Hematopoietic multipotent progenitor cell treated with erythropoietin and hydrocortisone succinate and interleukin-3 and kit ligand, for 4 days (in vitro differentiated cells): ENCODE measurements at regions not wholly inside any gene's neighbourhood (a gene's known extent, or its start where the extent isn't known, plus 50 kb on each side); places are given as distances from the start of the nearest gene placed in this dataset.

Experiments
- DNase-seq: peaks from one replicate; pipeline ENCODE4 v3.0.0-alpha.2; 2015

- DNase-seq = no peak
These were observed 239.2 kb downstream of the MSRB3 start for GRCh38 chr12:65517656-65518210.

DNA sequence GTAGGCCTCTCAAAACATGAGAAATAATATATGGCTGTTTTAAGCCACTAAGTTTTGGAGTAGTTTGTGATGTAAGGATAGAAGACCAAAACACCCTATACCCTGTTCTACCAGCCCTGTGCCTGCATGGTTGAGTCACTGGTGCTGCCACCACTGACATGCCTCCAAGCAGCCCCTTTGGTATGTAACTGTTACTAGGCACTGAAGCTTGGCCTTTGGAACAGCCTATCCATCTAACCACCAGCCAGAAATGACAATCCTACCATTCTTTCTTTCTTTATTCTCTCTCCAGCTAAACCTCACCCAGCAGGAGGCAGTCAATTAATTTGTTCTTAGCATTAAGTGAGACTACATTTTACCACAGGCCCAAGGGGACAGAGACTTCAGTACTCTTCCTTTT lies 240.3 kb downstream of the MSRB3 start:
- DNase-seq = no peak

GRCh38 chr12:65520658-65521057 lies 242.2 kb downstream of the MSRB3 start:
- DNase-seq = no peak

GRCh38 chr12:65522956-65523860 lies 244.7 kb downstream of the MSRB3 start:
- no peak for DNase-seq

DNA sequence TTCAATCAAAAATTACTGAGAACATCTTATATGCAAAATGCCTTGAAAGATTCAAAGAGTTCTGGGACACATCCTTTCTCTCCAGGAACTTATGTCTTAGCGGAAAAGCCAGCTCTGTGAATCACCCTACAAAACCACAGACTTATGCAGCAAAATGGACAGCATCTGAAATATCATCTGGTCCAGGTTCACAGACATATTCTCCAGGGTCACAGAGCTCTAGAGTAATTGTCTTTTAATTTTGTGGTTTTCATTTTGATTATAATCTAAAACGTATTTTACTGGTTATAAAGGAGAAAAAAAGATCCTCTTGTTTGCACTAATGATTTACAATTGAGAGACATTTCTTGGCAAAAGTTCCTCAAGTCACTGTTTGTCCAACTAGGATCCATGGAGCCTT lies 246.2 kb downstream of the MSRB3 start:
- DNase-seq = no peak

DNA sequence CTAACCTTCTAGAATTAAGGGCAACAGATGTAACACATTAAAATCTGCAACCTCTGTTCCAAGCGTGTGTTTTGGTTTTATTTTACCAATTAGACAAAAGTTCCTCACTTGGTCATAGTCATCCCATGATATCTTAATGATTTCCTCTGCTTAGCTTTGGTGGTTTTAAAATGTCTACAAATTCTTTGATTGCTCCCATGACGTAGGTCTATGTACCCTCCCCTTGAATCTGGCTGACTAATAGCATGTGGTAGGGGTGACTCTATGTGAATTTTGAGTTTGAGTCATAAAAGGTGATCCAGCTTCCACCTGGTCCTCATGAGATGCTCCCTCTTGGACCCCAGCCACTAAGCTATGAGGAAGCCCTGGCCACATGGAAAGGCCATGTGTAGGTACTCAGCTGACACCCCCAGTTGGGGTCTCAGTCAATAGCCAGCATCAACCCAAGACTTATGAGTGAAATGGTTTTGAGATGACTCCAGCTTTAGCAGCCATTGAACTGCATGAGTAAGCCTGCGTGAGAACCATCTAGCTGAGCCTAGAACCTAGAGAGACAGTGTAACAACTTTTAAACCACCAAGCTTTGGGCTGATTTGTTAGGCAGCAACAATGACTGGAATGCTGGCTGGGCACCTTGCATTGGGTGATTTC lies 247.1 kb downstream of the MSRB3 start:
- no peak for DNase-seq

- DNase-seq = no peak
These were observed 247.8 kb downstream of the MSRB3 start for GRCh38 chr12:65526311-65526710.

- no peak for DNase-seq
These were observed 249.6 kb downstream of the MSRB3 start for GRCh38 chr12:65528127-65528526.

GRCh38 chr12:65529106-65529505 lies 250.6 kb downstream of the MSRB3 start:
- no peak for DNase-seq

GRCh38 chr12:65529771-65530435 lies 251.4 kb downstream of the MSRB3 start:
- no peak for DNase-seq

DNA sequence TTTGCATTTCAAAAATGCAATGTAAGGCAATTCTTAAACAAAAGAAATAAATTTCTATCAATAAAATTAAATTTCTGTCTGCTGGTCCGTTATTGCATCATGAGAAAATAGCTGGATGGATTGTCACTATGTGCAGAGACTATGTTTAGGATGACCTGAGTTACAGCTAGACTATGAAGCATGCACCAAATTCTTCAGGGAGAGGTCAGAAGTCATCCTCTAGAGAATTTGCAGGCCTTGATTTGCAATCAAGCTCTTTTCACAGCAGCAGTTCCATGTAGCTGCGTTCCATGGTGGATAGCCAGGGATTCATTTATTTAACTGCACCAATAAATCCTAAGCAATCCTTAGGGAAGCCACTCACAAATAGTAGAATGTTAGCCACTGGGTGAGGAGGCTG lies 253.7 kb downstream of the MSRB3 start:
- no peak for DNase-seq

DNA sequence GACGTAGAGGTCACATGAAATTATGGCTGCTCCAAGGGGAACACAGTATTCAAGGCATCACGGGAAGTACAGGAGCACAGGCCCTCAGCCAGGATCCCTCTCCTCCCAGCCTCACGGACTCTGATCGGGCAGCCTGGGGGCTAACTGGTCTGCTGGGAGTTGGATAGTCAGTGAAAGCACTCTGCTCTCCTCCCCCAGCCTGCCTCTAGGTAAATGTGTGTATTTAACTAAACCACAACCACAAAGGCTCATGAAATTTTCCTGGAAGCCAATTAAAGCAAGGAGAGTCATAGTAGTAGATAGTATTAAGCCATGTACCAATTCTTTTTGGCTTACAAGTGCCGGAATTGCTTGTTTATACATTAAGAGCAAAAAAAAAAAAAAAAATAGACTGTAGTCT lies 254.3 kb downstream of the MSRB3 start:
- no peak for DNase-seq

GRCh38 chr12:65533177-65533883 lies 254.8 kb downstream of the MSRB3 start:
- peak; percentile 7 for DNase-seq

- DNase-seq = peak; percentile 16
These were observed 255.9 kb downstream of the MSRB3 start for GRCh38 chr12:65534238-65534841.

- DNase-seq = no peak
These were observed 257.5 kb downstream of the MSRB3 start for GRCh38 chr12:65535946-65536345.

- DNase-seq = no peak
These were observed 257.9 kb downstream of the MSRB3 start for GRCh38 chr12:65536351-65536750.

DNA sequence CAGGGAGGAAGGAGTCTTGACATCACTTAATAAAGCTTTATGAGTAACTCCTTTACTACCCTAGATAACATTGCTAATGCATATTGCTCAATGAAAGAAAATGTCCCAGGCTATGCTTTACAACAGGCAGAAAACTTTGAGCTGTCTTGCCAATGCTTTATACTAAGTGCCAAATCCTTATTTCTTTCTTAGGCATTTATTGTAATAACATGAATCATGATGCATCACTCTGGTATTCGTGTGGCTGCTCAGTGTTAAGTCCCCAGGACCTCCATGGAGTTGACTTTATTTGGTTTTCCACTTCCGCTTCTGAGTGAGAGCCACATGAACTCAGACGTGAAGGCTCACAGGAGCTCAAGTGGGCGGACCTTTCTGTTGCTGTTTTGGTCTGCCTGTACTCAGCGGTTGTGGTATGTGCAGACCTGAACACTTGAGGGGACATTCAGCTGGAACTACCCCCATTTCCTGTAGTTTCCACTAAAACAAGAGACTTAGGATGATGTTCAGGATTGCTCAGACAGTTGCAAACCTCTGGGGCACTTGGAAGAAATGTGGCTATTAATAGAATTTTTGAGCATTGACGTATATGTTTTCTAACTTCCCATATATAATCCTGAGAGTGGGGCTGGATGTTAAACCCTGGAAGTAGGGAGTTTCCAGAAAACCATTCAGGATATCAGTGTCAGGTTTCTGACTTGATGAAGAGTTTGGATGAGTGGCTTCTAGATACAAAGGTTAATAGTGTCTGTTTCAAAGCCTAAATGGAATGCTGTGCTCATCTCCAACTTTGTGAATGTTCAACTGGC lies 258.6 kb downstream of the MSRB3 start:
- DNase-seq = no peak

DNA sequence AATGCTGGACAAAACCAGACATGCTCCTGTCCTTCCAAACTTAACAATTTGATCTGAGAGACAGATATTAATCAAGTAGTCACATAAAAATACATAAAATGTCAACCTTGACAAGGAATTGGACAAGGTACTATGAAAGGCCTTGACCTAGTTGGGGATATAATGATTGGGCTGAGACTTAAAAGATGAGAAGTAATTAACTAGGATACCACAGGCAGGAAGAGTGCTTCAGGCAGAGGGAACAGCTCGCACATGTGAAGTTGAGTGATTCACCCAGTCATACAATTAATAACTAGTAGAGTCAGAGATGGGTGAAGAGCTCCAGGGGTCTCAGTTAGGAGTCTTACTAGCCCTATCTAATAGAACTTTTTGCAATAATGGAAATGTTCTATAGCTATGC lies 259.5 kb downstream of the MSRB3 start:
- DNase-seq = no peak

GRCh38 chr12:65539023-65539422 lies 260.5 kb downstream of the MSRB3 start:
- no peak for DNase-seq

GRCh38 chr12:65540140-65540539 lies 261.7 kb downstream of the MSRB3 start:
- no peak for DNase-seq

DNA sequence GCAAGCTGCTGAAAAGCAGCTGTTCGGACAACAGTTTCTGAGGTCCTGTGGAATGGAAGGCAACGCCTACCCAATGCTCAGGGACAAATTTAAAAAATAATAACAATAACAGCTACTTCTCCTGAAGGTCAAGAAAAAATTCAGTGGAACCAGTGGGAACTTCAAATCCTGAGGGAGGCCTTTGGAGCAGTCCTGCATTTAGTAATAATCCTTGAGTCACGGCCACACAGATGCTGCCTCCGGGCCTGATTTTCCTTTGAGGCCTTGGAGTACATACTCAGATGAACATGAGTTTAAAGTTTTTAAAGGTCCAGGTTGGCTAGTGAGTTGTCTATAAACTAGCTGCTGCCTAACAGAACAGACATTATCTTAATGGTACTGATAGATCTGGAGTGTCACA lies 268.0 kb downstream of the MSRB3 start:
- DNase-seq = no peak
